Caco-2 (cell line): ENCODE measurements at regions not wholly inside any gene's neighbourhood (a gene's known extent, or its start where the extent isn't known, plus 50 kb on each side); places are given as distances from the start of the nearest gene placed in this dataset.

Experiments used
- BruUV-seq: library from RNA; stranded (reverse); fragments of 400-500 nt; replicated peaks from 2 replicates; lab custom pipeline; 2021; lab: Mats Ljungman, UMichigan
- CTCF ChIA-PET: fragments of 300-600 bp; sonication (Branson Sonifier 250); formaldehyde crosslinking; loops from one replicate; lab custom pipeline; 2022; ENCODE audit warnings: antibody characterized with exemption; lab: Charles Lee
- POLR2A ChIA-PET: fragments of 300-600 bp; sonication (Branson Sonifier 250); formaldehyde crosslinking; loops from one replicate; lab custom pipeline; 2022; ENCODE audit warnings: antibody characterized with exemption; lab: Charles Lee
- DNase-seq, 2 experiments: peaks; one replicate each; pipeline versions ENCODE4 v3.0.0 to v3.0.0-alpha.2; 2020 to 2022
- H3K27me3 ChIP-seq: replicated peaks from 2 replicates; pipeline ENCODE4 v1.6.0; 2011; ENCODE audit warnings: low read length; ENCODE audit not compliant: control insufficient read depth, insufficient read depth
- H3K36me3 ChIP-seq: 2 replicates; pipeline ENCODE4 v1.5.1; 2011; ENCODE audit warnings: low read length; ENCODE audit not compliant: control insufficient read depth, insufficient read depth
- H3K4me1 ChIP-seq: fragments of 250-450 bp; sonication (Bioruptor Pico); 2 replicates; pipeline ENCODE4 v1.5.1; 2020; ENCODE audit warnings: mild to moderate bottlenecking
- H3K4me3 ChIP-seq: 2 replicates; pipeline ENCODE4 v1.5.1; 2011; ENCODE audit warnings: low read depth, mild to moderate bottlenecking, control low read depth, low read length
- H3K9me3 ChIP-seq: fragments of 250-450 bp; sonication (Bioruptor Pico); 2 replicates; pipeline ENCODE4 v1.5.1; 2020; ENCODE audit warnings: mild to moderate bottlenecking, moderate library complexity
- H3K27ac Mint-ChIP-seq: one replicate; pipeline ENCODE4 v1.8.0; 2022; ENCODE audit warnings: mixed read lengths; ENCODE audit not compliant: unreplicated experiment
- H3K27me3 Mint-ChIP-seq: one replicate; pipeline ENCODE4 v1.8.0; 2022; ENCODE audit warnings: mixed read lengths; ENCODE audit not compliant: insufficient read depth, unreplicated experiment
- H3K36me3 Mint-ChIP-seq: one replicate; pipeline ENCODE4 v1.8.0; 2022; ENCODE audit warnings: mild to moderate bottlenecking, mixed read lengths; ENCODE audit not compliant: insufficient read depth, unreplicated experiment
- H3K4me1 Mint-ChIP-seq: one replicate; pipeline ENCODE4 v1.8.0; 2022; ENCODE audit warnings: low read depth, mixed read lengths; ENCODE audit not compliant: unreplicated experiment
- H3K4me3 Mint-ChIP-seq: one replicate; pipeline ENCODE4 v1.8.0; 2022; ENCODE audit warnings: mild to moderate bottlenecking, moderate library complexity, mixed read lengths; ENCODE audit not compliant: unreplicated experiment
- H3K9me3 Mint-ChIP-seq: one replicate; pipeline ENCODE4 v1.8.0; 2022; ENCODE audit warnings: mixed read lengths; ENCODE audit not compliant: unreplicated experiment
- intact Hi-C: fragments of 100-400 bp; cut with micrococcal nuclease; formaldehyde crosslinking; loops from one replicate; pipeline ENCODE4 v1.10.0; 2022; ENCODE audit not compliant: unreplicated experiment
- TF ChIP-seq, protein P1 (sequence below), 2 experiments: fragments of 200-600 bp in 1 of 2; IDR thresholded peaks; 1 replicate in 1 of 2; 2 replicates in 1 of 2; pipeline versions ENCODE4 v1.5.1 to v1.8.0; 2011 to 2022; ENCODE audit warnings: antibody characterized with exemption in 1 of 2, control low read depth in 1 of 2, inconsistent platforms in 1 of 2, low read depth in 1 of 2, low read length in 1 of 2, mild to moderate bottlenecking in 1 of 2, moderate library complexity in 1 of 2; ENCODE audit not compliant: insufficient read depth in 1 of 2, severe bottlenecking in 1 of 2, unreplicated experiment in 1 of 2

DNA sequence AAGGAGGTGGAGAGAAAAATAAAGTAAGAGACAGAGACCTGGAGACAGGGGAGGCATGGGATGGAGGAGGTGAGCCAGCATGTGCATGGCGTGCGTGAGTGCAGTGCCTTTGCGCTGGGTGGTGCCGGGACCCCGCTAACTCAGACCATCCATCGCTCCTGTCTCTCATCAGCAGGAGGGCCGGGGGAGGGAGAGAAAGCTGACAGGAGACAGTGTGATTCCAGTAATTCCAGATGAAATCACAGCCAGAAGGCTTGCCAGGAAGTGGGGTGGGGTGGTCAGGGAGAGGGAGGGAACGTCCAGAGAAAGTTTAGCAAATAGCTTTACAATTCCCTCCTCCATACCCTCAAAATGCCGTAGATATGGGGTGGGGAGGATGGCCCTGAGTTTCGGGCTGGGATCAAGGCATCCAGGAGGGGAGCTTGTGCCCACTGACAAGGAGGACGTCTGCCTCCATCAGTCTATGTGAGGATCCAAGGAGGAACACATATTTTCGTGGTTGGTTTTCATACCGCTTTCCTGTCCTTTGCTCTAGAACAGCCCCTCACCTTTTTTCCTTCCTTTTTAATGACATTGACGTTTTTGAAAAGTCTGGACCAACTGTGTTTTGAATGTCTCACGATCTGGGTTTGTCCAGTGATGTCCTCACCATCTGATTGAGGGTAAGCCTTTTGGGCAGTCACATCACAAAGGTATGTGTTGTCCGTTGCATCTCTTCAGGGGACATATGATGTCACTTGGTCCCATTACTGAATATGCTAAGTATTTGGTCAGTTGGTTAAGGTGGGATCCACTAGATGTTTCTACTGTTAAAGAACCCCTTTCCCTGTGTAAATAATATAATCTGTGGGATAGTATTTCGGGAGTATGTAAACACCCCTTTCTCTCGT is 567.3 kb downstream of the MIAT start:
- intact Hi-C loops = no loop called here
- no peaks in the 10 kb centered on the region for H3K36me3 Mint-ChIP-seq
- no peaks in the 10 kb centered on the region for H3K9me3 Mint-ChIP-seq
- no peak overlapping the region for H3K27ac Mint-ChIP-seq
- no peak overlapping the region for H3K4me3 ChIP-seq
- no peaks in the 10 kb centered on the region for H3K27me3 ChIP-seq
- DNase-seq = no peak
- H3K4me3 Mint-ChIP-seq = no peak overlapping the region
- ChIA-PET CTCF (no interaction called here), POLR2A (no interaction called here)
- 0 out of 2 replicates have a peak, but pooled peaks cover 10% of the 10 kb centered on the region for H3K4me1 ChIP-seq
- no peaks in the 10 kb centered on the region for H3K27me3 Mint-ChIP-seq
- TF ChIP-seq, protein P1, sequence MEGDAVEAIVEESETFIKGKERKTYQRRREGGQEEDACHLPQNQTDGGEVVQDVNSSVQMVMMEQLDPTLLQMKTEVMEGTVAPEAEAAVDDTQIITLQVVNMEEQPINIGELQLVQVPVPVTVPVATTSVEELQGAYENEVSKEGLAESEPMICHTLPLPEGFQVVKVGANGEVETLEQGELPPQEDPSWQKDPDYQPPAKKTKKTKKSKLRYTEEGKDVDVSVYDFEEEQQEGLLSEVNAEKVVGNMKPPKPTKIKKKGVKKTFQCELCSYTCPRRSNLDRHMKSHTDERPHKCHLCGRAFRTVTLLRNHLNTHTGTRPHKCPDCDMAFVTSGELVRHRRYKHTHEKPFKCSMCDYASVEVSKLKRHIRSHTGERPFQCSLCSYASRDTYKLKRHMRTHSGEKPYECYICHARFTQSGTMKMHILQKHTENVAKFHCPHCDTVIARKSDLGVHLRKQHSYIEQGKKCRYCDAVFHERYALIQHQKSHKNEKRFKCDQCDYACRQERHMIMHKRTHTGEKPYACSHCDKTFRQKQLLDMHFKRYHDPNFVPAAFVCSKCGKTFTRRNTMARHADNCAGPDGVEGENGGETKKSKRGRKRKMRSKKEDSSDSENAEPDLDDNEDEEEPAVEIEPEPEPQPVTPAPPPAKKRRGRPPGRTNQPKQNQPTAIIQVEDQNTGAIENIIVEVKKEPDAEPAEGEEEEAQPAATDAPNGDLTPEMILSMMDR (IDR thresholded peaks at IDR 0.05; ENCODE audit: insufficient read depth in 1 of 2, low read depth in 1 of 2, low read length in 1 of 2, severe bottlenecking in 1 of 2, unreplicated experiment in 1 of 2) = no peak
- BruUV-seq = no TSS peak
- H3K9me3 ChIP-seq = no peaks in the 10 kb centered on the region
- H3K4me1 Mint-ChIP-seq = no peaks in the 10 kb centered on the region
- H3K36me3 ChIP-seq = no peaks in the 10 kb centered on the region

DNA sequence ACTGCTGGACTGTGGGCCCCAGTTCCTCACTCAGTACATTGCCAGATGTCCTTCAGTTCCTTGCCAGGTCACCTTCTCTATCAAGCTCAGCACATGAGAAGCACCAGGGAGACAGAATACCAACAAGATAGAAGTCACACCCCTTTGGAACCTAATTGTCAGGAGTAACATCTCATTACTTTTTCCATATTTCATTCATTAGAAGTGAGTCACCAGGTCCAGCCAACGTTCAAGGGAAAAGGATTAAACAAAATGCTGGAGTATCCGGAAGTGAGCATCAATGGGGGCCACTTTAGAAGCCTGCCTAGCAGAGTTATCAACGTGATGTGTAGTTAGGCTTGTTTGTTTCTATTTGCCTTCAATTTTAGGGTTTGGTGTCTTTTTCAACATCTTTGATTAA is 569.3 kb downstream of the MIAT start:
- intact Hi-C loops = no loop called here
- H3K27ac Mint-ChIP-seq = no peak overlapping the region

DNA sequence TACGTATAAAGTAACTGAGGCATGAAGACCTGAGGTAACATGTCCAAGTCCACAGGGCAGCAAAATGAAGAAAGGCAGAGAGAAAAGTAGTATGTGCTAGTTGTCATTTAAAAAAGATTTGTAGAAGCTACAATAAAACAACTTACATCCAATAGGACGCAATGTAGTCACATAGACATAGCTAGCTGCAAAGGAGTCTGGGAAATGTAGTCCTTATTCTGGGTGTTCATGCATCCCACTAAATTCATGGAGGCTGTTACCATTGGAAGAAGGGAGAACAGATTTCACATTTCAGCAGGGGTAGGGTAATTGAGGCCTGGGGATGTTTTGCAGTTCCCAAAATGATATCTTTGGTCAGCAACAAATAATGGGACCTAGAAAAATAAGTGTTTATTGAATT is 571.4 kb downstream of the MIAT start:
- Mint-ChIP-seq H3K27ac (no peak overlapping the region), H3K9me3 (no peaks in the 10 kb centered on the region), H3K4me1 (no peaks in the 10 kb centered on the region), H3K4me3 (no peak overlapping the region), H3K36me3 (no peaks in the 10 kb centered on the region), H3K27me3 (no peaks in the 10 kb centered on the region)
- ChIA-PET CTCF (no interaction called here), POLR2A (no interaction called here)
- TF ChIP-seq, protein P1 (IDR thresholded peaks at IDR 0.05; ENCODE audit: insufficient read depth in 1 of 2, low read depth in 1 of 2, low read length in 1 of 2, severe bottlenecking in 1 of 2, unreplicated experiment in 1 of 2) = no peak
- no peak overlapping the region for H3K4me3 ChIP-seq
- intact Hi-C loops = no loop called here
- BruUV-seq = no TSS peak
- no peaks in the 10 kb centered on the region; the same call in 1 of the 2 replicates for H3K27me3 ChIP-seq
- DNase-seq = no peak
- 0 out of 2 replicates have a peak, but pooled peaks cover 4% of the 10 kb centered on the region for H3K4me1 ChIP-seq
- H3K36me3 ChIP-seq = no peaks in the 10 kb centered on the region
- H3K9me3 ChIP-seq = no peaks in the 10 kb centered on the region

More for the DNA sequence above, 569.3 kb downstream of the MIAT start:
- no peaks in the 10 kb centered on the region for H3K27me3 Mint-ChIP-seq
- ChIA-PET POLR2A (no interaction called here), CTCF (no interaction called here)
- no TSS peak for BruUV-seq
- Histone ChIP-seq H3K27me3 (no peaks in the 10 kb centered on the region), H3K4me3 (no peak overlapping the region), H3K4me1 (0 out of 2 replicates have a peak, but pooled peaks cover 10% of the 10 kb centered on the region), H3K36me3 (no peaks in the 10 kb centered on the region), H3K9me3 (no peaks in the 10 kb centered on the region)
- no peak for DNase-seq
- H3K4me3 Mint-ChIP-seq = no peak overlapping the region
- no peaks in the 10 kb centered on the region for H3K4me1 Mint-ChIP-seq
- H3K36me3 Mint-ChIP-seq = no peaks in the 10 kb centered on the region
- no peaks in the 10 kb centered on the region for H3K9me3 Mint-ChIP-seq
- TF ChIP-seq, protein P1 (IDR thresholded peaks at IDR 0.05; ENCODE audit: insufficient read depth in 1 of 2, low read depth in 1 of 2, low read length in 1 of 2, severe bottlenecking in 1 of 2, unreplicated experiment in 1 of 2) = no peak
